MCF 10A (cell line): ENCODE measurements at regions not wholly inside any gene's neighbourhood (a gene's known extent, or its start where the extent isn't known, plus 50 kb on each side); places are given as distances from the start of the nearest gene placed in this dataset.

ENCODE experiments used
- BruUV-seq: library from RNA; stranded (reverse); fragments of 400-500 nt; replicated peaks from 2 replicates; lab custom pipeline; 2021; lab: Mats Ljungman, UMichigan
- CTCF ChIA-PET: fragments of 300-600 bp; sonication (Branson Sonifier 250); formaldehyde crosslinking; extraction: SDS; loops from one replicate; lab custom pipeline; 2021; ENCODE audit warnings: antibody characterized with exemption, inconsistent platforms; lab: Yijun Ruan, JAX
- POLR2A ChIA-PET: fragments of 300-600, 350-650 bp; sonication (Branson Sonifier 250); formaldehyde crosslinking; extraction: SDS; loops from one replicate; lab custom pipeline; 2020; ENCODE audit warnings: antibody characterized with exemption, inconsistent platforms; lab: Yijun Ruan, JAX
- DNase-seq: peaks from one replicate; pipeline ENCODE4 v3.0.0-alpha.2; 2018; ENCODE audit not compliant: unreplicated experiment
- H3K27ac Mint-ChIP-seq: one replicate; pipeline ENCODE4 v1.8.0; 2022; ENCODE audit warnings: mild to moderate bottlenecking, low read depth, mixed read lengths; ENCODE audit not compliant: unreplicated experiment
- H3K27me3 Mint-ChIP-seq: one replicate; pipeline ENCODE4 v1.8.0; 2022; ENCODE audit warnings: mixed read lengths; ENCODE audit not compliant: insufficient read depth, unreplicated experiment
- H3K36me3 Mint-ChIP-seq: one replicate; pipeline ENCODE4 v1.8.0; 2022; ENCODE audit warnings: mild to moderate bottlenecking, moderate library complexity, mixed read lengths; ENCODE audit not compliant: insufficient read depth, unreplicated experiment
- H3K4me1 Mint-ChIP-seq: one replicate; pipeline ENCODE4 v1.8.0; 2022; ENCODE audit warnings: mixed read lengths; ENCODE audit not compliant: insufficient read depth, unreplicated experiment
- H3K4me3 Mint-ChIP-seq: one replicate; pipeline ENCODE4 v1.8.0; 2022; ENCODE audit warnings: mild to moderate bottlenecking, moderate library complexity, mixed read lengths; ENCODE audit not compliant: unreplicated experiment
- H3K9me3 Mint-ChIP-seq: one replicate; pipeline ENCODE4 v1.8.0; 2022; ENCODE audit warnings: mixed read lengths; ENCODE audit not compliant: unreplicated experiment
- intact Hi-C: fragments of 100-400 bp; cut with micrococcal nuclease; formaldehyde crosslinking; loops from 2 replicates; pipeline ENCODE4 v1.14.1; 2022
- TF ChIP-seq, protein P1 (sequence below): fragments of 200-600 bp; IDR thresholded peaks from one replicate; pipeline ENCODE4 v1.8.0; 2022; ENCODE audit warnings: antibody characterized with exemption, mild to moderate bottlenecking; ENCODE audit not compliant: unreplicated experiment

DNA sequence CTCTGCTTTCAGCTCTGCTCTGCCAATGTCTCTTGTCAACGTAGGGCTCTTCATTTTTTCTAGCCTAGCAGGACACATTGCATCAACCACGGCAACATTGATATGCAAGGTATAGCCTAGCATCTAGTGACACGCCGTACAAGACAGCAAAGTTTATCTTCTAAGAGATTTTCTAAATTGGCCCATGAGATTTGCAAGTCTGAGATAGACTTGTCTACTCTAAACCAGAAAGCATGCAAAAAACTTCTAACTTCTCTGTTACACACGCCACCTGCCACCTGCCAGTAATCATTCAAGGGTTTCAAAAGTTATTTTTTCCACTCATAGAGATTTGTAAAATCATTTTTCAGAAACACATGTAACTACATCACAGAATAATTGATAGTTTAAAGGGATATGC lies 1265.7 kb downstream of the C4orf33 start:
- intact Hi-C loops: no loop called here

DNA sequence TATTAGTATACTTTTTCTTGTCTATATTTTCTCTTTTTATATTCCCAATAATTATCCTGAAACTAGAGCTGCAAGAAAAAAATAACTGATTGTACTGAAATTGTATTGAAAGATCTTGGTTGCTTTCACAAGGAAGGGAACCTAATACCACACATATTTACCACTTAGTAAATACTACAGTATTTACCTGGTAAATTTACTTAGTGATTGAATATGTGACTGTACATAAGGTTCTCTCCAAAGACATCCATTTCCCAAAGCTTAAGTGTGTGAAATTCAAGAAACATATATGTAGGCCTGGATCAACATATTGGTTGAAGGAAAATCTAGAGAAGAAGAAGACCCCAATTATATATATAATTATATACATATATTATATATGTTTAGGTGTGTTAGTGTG lies 1272.7 kb downstream of the C4orf33 start:
- TF ChIP-seq, protein P1, sequence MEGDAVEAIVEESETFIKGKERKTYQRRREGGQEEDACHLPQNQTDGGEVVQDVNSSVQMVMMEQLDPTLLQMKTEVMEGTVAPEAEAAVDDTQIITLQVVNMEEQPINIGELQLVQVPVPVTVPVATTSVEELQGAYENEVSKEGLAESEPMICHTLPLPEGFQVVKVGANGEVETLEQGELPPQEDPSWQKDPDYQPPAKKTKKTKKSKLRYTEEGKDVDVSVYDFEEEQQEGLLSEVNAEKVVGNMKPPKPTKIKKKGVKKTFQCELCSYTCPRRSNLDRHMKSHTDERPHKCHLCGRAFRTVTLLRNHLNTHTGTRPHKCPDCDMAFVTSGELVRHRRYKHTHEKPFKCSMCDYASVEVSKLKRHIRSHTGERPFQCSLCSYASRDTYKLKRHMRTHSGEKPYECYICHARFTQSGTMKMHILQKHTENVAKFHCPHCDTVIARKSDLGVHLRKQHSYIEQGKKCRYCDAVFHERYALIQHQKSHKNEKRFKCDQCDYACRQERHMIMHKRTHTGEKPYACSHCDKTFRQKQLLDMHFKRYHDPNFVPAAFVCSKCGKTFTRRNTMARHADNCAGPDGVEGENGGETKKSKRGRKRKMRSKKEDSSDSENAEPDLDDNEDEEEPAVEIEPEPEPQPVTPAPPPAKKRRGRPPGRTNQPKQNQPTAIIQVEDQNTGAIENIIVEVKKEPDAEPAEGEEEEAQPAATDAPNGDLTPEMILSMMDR: no peak
- Mint-ChIP-seq H3K36me3 (no peaks in the 10 kb centered on the region), H3K9me3 (no peaks in the 10 kb centered on the region), H3K4me3 (no peak overlapping the region), H3K27ac (no peak overlapping the region), H3K4me1 (no peaks in the 10 kb centered on the region), H3K27me3 (no peaks in the 10 kb centered on the region)
- DNase-seq: no peak
- no TSS peak for BruUV-seq
- ChIA-PET POLR2A (interaction anchor here (1.0 kb wide), 1 partner anchor 9 kb away, joined by 3 read pairs; no protein-coding TSS in a partner anchor), CTCF (no interaction called here)
- intact Hi-C loops: no loop called here

More for the DNA sequence above, 1265.7 kb downstream of the C4orf33 start:
- Mint-ChIP-seq H3K27ac (no peak overlapping the region), H3K4me3 (no peak overlapping the region), H3K9me3 (no peaks in the 10 kb centered on the region), H3K36me3 (no peaks in the 10 kb centered on the region), H3K27me3 (no peaks in the 10 kb centered on the region), H3K4me1 (no peaks in the 10 kb centered on the region)
- ChIA-PET POLR2A (no interaction called here), CTCF (interaction anchor here (0.6 to 0.7 kb wide), 2 partner anchors 686 to 720 kb away, joined by 3 read pairs; no protein-coding TSS in a partner anchor)
- no peak for DNase-seq
- TF ChIP-seq, protein P1: no peak
- no TSS peak for BruUV-seq

GRCh38 chr4:130393231-130393630 lies 1297.3 kb downstream of the C4orf33 start:
- H3K27ac Mint-ChIP-seq: no peak overlapping the region
- POLR2A ChIA-PET: no interaction called here
- no peak for DNase-seq
- TF ChIP-seq, protein P1: no peak
- peaks cover 8% of the 10 kb centered on the region for H3K4me1 Mint-ChIP-seq
- no peaks in the 10 kb centered on the region for H3K27me3 Mint-ChIP-seq
- intact Hi-C loops: no loop called here
- no peak overlapping the region for H3K4me3 Mint-ChIP-seq
- CTCF ChIA-PET: no interaction called here
- no peaks in the 10 kb centered on the region for H3K9me3 Mint-ChIP-seq
- no TSS peak for BruUV-seq
- H3K36me3 Mint-ChIP-seq: no peaks in the 10 kb centered on the region

- Mint-ChIP-seq H3K4me1 (peaks cover 8% of the 10 kb centered on the region), H3K4me3 (no peak overlapping the region), H3K27ac (no peak overlapping the region), H3K27me3 (no peaks in the 10 kb centered on the region), H3K9me3 (no peaks in the 10 kb centered on the region), H3K36me3 (no peaks in the 10 kb centered on the region)
- no TSS peak for BruUV-seq
- CTCF ChIA-PET: no interaction called here
- TF ChIP-seq, protein P1: no peak
- POLR2A ChIA-PET: no interaction called here
- intact Hi-C loops: no loop called here
- DNase-seq: no peak
Observed at GRCh38 chr4:130393642-130394041, 1297.7 kb downstream of the C4orf33 start.
